Lung (tissue), 11 donors: ENCODE measurements at regions not wholly inside any gene's neighbourhood (a gene's known extent, or its start where the extent isn't known, plus 50 kb on each side); places are given as distances from the start of the nearest gene placed in this dataset.

Experiments used
- ATAC-seq: fragments of 200-7000 bp; cut with Tn5 transposase; one replicate; pipeline ENCODE4 v1.9.1; 2020; ENCODE audit warnings: moderate number of reproducible peaks; ENCODE audit not compliant: insufficient read depth, low FRiP score
- DNase-seq, 3 donors: peaks; one replicate each; pipeline ENCODE4 v3.0.0-alpha.2; 2013 to 2017
- H3K27ac ChIP-seq, 2 donors: one replicate each; pipeline ENCODE4 v1.5.1; 2013; ENCODE audit warnings: mild to moderate bottlenecking in 2 of 2, moderate library complexity in 2 of 2, control low read depth in 1 of 2, inconsistent platforms in 1 of 2, low read depth in 1 of 2, low read length in 1 of 2
- H3K27me3 ChIP-seq, 3 donors: one replicate each; pipeline ENCODE4 v1.5.1; 2013; ENCODE audit warnings: low read length in 2 of 3; ENCODE audit not compliant: control insufficient read depth in 3 of 3, insufficient read depth in 3 of 3
- H3K36me3 ChIP-seq, 4 donors: one replicate each; pipeline ENCODE4 v1.5.1; 2013; ENCODE audit warnings: low read length in 4 of 4, mild to moderate bottlenecking in 1 of 4, moderate library complexity in 1 of 4; ENCODE audit not compliant: control insufficient read depth in 4 of 4, insufficient read depth in 4 of 4
- H3K4me1 ChIP-seq, 5 donors: one replicate each; pipeline ENCODE4 v1.5.1; 2013; ENCODE audit warnings: low read length in 5 of 5, mild to moderate bottlenecking in 2 of 5, moderate library complexity in 1 of 5; ENCODE audit not compliant: control insufficient read depth in 5 of 5, insufficient read depth in 5 of 5
- H3K4me3 ChIP-seq: one replicate; pipeline ENCODE4 v1.5.1; 2013; ENCODE audit warnings: mild to moderate bottlenecking, control low read depth, moderate library complexity
- H3K9ac ChIP-seq, 2 donors: one replicate each; pipeline ENCODE4 v1.5.1; 2013; ENCODE audit warnings: low read length in 2 of 2, control low read depth in 1 of 2; ENCODE audit not compliant: insufficient read depth in 1 of 2
- H3K9me3 ChIP-seq, 4 donors: one replicate each; pipeline ENCODE4 v1.5.1; 2013; ENCODE audit warnings: low read length in 3 of 4, mild to moderate bottlenecking in 1 of 4, moderate library complexity in 1 of 4; ENCODE audit not compliant: control insufficient read depth in 4 of 4, insufficient read depth in 3 of 4
- WGBS, 2 donors: extraction: QIAGEN DNeasy Blood & Tissue Kit; methylation state at CpG; one replicate each; pipeline ENCODE4 v1.1.7; 2013; 5-methylcytosine and 5-hydroxymethylcytosine counted together
- TF ChIP-seq, protein P1 (sequence below): IDR thresholded peaks from 2 replicates; pipeline ENCODE4 v1.5.1; 2012; ENCODE audit warnings: mild to moderate bottlenecking; ENCODE audit errors: control extremely low read depth, extremely low read depth
- donor health status: control.
- donor health status: control.
- donor health status: Bipolar disorder and iron deficiency.
- donor health status: healthy.
- donor health status: DM: yes; HTN: yes; CAD: no.

DNA sequence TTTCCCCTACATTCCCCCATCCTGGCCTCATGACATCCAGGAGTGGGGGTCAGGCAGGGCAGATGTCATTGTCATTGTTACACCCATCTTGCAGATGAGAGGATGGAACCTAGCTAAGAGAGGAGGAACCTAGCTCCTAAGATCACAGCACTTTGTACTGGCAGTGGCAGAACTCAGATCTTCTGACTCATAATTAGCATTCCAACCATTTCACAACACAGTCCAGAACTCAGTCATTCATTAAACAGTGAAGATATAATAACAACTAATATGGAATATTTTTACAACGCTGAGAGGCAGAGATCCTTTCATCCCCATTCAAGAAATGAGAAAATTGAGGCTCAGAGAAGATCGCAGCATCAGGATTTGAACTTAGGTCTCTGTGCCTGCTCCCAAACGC, 127.8 kb downstream of the CHST1 start:
- TF ChIP-seq, protein P1, sequence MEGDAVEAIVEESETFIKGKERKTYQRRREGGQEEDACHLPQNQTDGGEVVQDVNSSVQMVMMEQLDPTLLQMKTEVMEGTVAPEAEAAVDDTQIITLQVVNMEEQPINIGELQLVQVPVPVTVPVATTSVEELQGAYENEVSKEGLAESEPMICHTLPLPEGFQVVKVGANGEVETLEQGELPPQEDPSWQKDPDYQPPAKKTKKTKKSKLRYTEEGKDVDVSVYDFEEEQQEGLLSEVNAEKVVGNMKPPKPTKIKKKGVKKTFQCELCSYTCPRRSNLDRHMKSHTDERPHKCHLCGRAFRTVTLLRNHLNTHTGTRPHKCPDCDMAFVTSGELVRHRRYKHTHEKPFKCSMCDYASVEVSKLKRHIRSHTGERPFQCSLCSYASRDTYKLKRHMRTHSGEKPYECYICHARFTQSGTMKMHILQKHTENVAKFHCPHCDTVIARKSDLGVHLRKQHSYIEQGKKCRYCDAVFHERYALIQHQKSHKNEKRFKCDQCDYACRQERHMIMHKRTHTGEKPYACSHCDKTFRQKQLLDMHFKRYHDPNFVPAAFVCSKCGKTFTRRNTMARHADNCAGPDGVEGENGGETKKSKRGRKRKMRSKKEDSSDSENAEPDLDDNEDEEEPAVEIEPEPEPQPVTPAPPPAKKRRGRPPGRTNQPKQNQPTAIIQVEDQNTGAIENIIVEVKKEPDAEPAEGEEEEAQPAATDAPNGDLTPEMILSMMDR = no peak
- no peak overlapping the region for H3K9ac ChIP-seq

DNA sequence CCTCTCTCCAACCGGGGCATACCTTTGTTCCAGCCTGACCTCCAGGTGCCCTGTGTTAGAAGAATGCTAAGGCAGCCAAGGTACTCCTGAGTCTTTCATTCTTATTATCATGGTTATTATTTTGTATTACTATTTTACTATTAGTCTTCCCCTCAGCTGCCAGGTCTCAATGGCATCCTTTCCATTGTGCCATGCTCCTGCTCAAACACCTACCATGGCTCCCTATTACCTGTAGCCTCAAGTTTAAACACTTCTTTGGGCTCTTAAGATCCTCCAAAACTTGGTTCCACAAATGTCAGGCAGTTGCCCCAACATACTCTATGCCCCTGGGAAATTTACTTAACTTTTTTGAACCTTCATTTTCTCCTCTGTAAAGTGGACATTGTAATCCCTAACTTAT, 130.4 kb downstream of the CHST1 start:
- Histone ChIP-seq H3K36me3 (no peaks in the 10 kb centered on the region), H3K9me3 (no peaks in the 10 kb centered on the region), H3K4me3 (no peak overlapping the region), H3K27me3 (peaks cover 0 to 7% (median 0%) of the 10 kb centered on the region in 3 donors), H3K9ac (no peak overlapping the region), H3K27ac (no peak overlapping the region), H3K4me1 (no peaks in the 10 kb centered on the region)
- TF ChIP-seq, protein P1 = no peak
- 62 to 74% methylated on average over 1 of the region's 1 CpG for whole genome bisulfite sequencing, 2 donors
- DNase-seq (no peak), ATAC-seq (no peak)

More for the DNA sequence above, 127.8 kb downstream of the CHST1 start:
- 76 to 81% methylated on average over 3 of the region's 3 CpGs for WGBS, 2 donors
- peaks cover 0 to 2% (median 0%) of the 10 kb centered on the region in 5 donors for H3K4me1 ChIP-seq
- no peaks in the 10 kb centered on the region for H3K36me3 ChIP-seq
- no peak for ATAC-seq
- H3K4me3 ChIP-seq = no peak overlapping the region
- no peak overlapping the region for H3K27ac ChIP-seq
- peaks cover 0 to 8% (median 0%) of the 10 kb centered on the region in 3 donors for H3K27me3 ChIP-seq
- DNase-seq = no peak
- no peaks in the 10 kb centered on the region for H3K9me3 ChIP-seq

DNA sequence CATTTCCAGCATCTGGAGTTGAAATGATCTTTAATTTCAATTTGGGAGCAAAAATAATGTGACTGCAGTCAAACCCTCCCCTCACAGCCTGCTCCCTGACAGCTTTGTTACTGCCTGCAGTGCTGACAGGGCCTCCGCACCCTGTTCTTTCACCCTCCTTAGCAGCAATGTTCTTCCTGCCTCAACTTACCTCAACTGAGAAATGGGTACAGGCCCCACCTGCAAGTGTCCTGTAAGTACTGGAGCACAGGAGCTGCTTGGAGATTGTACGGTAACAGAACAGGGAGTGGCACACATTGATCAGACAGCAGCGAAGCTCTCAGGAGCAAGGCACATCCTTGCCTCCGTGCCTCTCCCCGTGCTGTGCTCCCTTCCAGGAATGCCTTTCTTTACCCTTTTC, 131.3 kb downstream of the CHST1 start:
- Histone ChIP-seq H3K9me3 (no peaks in the 10 kb centered on the region), H3K27me3 (peaks cover 0 to 2% (median 0%) of the 10 kb centered on the region in 3 donors), H3K9ac (no peak overlapping the region), H3K4me1 (no peaks in the 10 kb centered on the region), H3K27ac (no peak overlapping the region), H3K4me3 (no peak overlapping the region), H3K36me3 (no peaks in the 10 kb centered on the region)
- no peak for ATAC-seq
- DNase-seq = no peak
- TF ChIP-seq, protein P1 = no peak
- 83 to 93% methylated on average over 5 of the region's 5 CpGs for WGBS, 2 donors

DNA sequence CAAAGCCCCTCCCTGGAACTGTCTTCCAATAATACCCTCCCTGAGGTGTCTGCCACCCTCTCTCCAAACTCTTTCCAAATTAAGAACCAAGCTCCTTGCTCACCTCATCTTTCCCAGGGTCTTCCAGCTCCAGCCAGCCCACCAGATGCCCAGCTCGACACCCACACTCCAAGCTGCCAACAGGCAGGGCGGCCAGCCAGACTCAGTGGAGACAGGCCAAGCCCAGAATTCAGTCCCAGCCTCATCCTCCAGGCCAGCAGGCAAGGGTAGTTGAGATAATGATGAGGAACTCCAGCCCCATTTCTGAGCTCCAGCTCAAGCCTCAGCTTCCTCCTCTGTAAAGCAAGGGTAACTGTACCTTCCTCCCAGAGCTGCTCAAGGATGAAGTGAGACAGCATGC, 132.9 kb downstream of the CHST1 start:
- H3K4me3 ChIP-seq = no peak overlapping the region
- H3K9me3 ChIP-seq = no peaks in the 10 kb centered on the region
- no peak overlapping the region for H3K9ac ChIP-seq
- H3K4me1 ChIP-seq = no peaks in the 10 kb centered on the region
- no peak for ATAC-seq
- H3K36me3 ChIP-seq = no peaks in the 10 kb centered on the region
- peaks cover 0 to 2% (median 0%) of the 10 kb centered on the region in 3 donors for H3K27me3 ChIP-seq
- no peak overlapping the region for H3K27ac ChIP-seq
- no peak for DNase-seq
- TF ChIP-seq, protein P1 = no peak
- WGBS, 2 donors = 68 to 83% methylated on average over 2 of the region's 2 CpGs
